Endodermal cell (in vitro differentiated cells): ENCODE measurements at regions not wholly inside any gene's neighbourhood (a gene's known extent, or its start where the extent isn't known, plus 50 kb on each side); places are given as distances from the start of the nearest gene placed in this dataset.

Experiments
- DNase-seq: peaks from one replicate; pipeline ENCODE4 v3.0.0-alpha.2; 2017
- H3K27ac ChIP-seq: 2 replicates; pipeline ENCODE4 v1.5.1; 2013; ENCODE audit warnings: mild to moderate bottlenecking, low read depth, low read length, moderate library complexity
- H3K27me3 ChIP-seq: 2 replicates; pipeline ENCODE4 v1.6.1; 2013; ENCODE audit warnings: mild to moderate bottlenecking, low read length, moderate library complexity; ENCODE audit not compliant: insufficient read depth, control insufficient read depth, poor library complexity, severe bottlenecking
- H3K36me3 ChIP-seq: 2 replicates; pipeline ENCODE4 v1.7.0; 2013; ENCODE audit warnings: mild to moderate bottlenecking, low read length, moderate library complexity; ENCODE audit not compliant: control insufficient read depth, insufficient read depth
- H3K4me1 ChIP-seq: one replicate; pipeline ENCODE4 v1.7.0; 2013; ENCODE audit warnings: low read length; ENCODE audit not compliant: control insufficient read depth, insufficient read depth
- H3K4me3 ChIP-seq: 2 replicates; pipeline ENCODE4 v1.5.1; 2013; ENCODE audit warnings: mild to moderate bottlenecking, low read length, moderate library complexity
- H3K9ac ChIP-seq: 2 replicates; pipeline ENCODE4 v1.6.1; 2013; ENCODE audit warnings: mild to moderate bottlenecking, low read length, moderate library complexity; ENCODE audit not compliant: poor library complexity, severe bottlenecking; ENCODE audit errors: extremely low read depth
- H3K9me3 ChIP-seq: 2 replicates; pipeline ENCODE4 v1.6.1; 2013; ENCODE audit warnings: mild to moderate bottlenecking, low read length, moderate library complexity; ENCODE audit not compliant: control insufficient read depth
- H3K27ac Mint-ChIP-seq: 2 replicates; pipeline ENCODE4 v1.8.0; 2020; ENCODE audit warnings: mixed read lengths
- H3K27me3 Mint-ChIP-seq: 2 replicates; pipeline ENCODE4 v1.8.0; 2021; ENCODE audit warnings: mild to moderate bottlenecking, mixed read lengths; ENCODE audit not compliant: insufficient read depth
- H3K36me3 Mint-ChIP-seq: 2 replicates; pipeline ENCODE4 v1.8.0; 2020; ENCODE audit warnings: low read depth, mixed read lengths
- H3K4me1 Mint-ChIP-seq: 2 replicates; pipeline ENCODE4 v1.8.0; 2020; ENCODE audit warnings: mixed read lengths
- H3K4me3 Mint-ChIP-seq: 2 replicates; pipeline ENCODE4 v1.8.0; 2020; ENCODE audit warnings: mild to moderate bottlenecking, moderate library complexity, mixed read lengths
- H3K9me3 Mint-ChIP-seq: 2 replicates; pipeline ENCODE4 v1.8.0; 2020; ENCODE audit warnings: mild to moderate bottlenecking, mixed read lengths
- CTCF ChIP-seq: fragments of 200-600 bp; sonication (generic); conservative IDR thresholded peaks from 2 replicates; pipeline ENCODE4 v1.5.0; 2021; ENCODE audit warnings: antibody characterized with exemption, mild to moderate bottlenecking
- WGBS, 2 experiments: methylation state at CpG; one replicate each; pipeline versions ENCODE4 v1.1.5 to v1.1.7; 2013; ENCODE audit warnings: missing lambda C conversion rate in 2 of 2, mixed read lengths in 1 of 2; ENCODE audit not compliant: insufficient coverage in 1 of 2, insufficient read length in 1 of 2; 5-methylcytosine and 5-hydroxymethylcytosine counted together

DNA sequence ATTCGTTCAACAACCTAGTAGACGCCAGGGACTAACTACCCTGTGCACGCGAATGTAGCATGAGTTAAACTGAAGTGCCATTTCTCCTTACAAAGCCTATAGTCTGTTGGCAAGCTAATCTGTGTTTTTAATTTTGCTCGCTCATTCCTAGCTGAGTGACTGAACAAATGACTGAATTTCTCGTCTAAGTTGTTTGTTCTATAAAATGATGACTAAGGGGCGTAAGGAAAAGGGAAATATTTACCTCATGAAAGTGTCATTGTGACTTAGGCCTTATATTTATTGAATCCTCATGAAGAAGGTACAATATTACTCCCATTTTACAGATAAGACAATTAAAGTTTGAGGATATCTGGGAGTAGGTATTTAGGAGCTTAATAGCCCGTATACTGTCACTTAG is 818.3 kb upstream of the ALCAM start:
- Histone ChIP-seq H3K4me3 (no peak overlapping the region), H3K4me1 (no peaks in the 10 kb centered on the region), H3K36me3 (no peaks in the 10 kb centered on the region), H3K27me3 (no peaks in the 10 kb centered on the region), H3K27ac (no peak overlapping the region), H3K9ac (no peak overlapping the region), H3K9me3 (no peaks in the 10 kb centered on the region)
- Mint-ChIP-seq H3K4me1 (peaks cover 32% of the 10 kb centered on the region), H3K9me3 (no peaks in the 10 kb centered on the region), H3K27me3 (no peaks in the 10 kb centered on the region), H3K27ac (no peak overlapping the region), H3K4me3 (no peak overlapping the region), H3K36me3 (no peaks in the 10 kb centered on the region)
- WGBS, 2 experiments: 83 to 88% methylated on average over 5 to 8 of the region's 8 CpGs
- no peak for DNase-seq
- no peak for TF ChIP-seq CTCF

GRCh38 chr3:104549099-104549714 is 817.5 kb upstream of the ALCAM start:
- no peaks in the 10 kb centered on the region for H3K36me3 ChIP-seq
- H3K9me3 Mint-ChIP-seq: no peaks in the 10 kb centered on the region
- no peaks in the 10 kb centered on the region for H3K27me3 Mint-ChIP-seq
- no peaks in the 10 kb centered on the region for H3K4me1 ChIP-seq
- no peaks in the 10 kb centered on the region for H3K36me3 Mint-ChIP-seq
- H3K27ac Mint-ChIP-seq: no peak overlapping the region
- peaks cover 32% of the 10 kb centered on the region for H3K4me1 Mint-ChIP-seq
- no peak overlapping the region for H3K9ac ChIP-seq
- H3K27me3 ChIP-seq: no peaks in the 10 kb centered on the region
- no peaks in the 10 kb centered on the region for H3K9me3 ChIP-seq
- TF ChIP-seq CTCF: no peak
- no peak overlapping the region for H3K27ac ChIP-seq
- no peak for DNase-seq
- H3K4me3 ChIP-seq: no peak overlapping the region
- 89 to 100% methylated on average over 2 to 4 of the region's 4 CpGs for WGBS, 2 experiments
- H3K4me3 Mint-ChIP-seq: no peak overlapping the region

DNA sequence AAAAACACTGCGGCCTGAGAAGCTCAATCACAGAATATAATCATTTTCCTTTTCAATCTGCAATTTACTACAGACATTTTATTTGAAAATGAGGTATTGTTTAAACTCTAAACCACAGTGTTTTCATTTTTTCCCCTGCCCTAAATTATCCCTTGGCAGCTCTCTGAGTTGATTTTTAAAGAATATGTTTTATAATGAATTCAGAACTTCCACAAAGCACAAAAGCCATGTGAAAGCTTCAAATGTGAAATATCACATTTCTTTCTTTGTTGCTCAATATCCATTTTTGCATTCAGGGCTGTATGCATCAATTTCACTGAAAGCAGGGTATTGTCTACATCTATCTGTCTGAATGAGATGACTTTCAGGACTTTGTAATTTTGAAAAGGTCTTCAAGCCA is 813.6 kb upstream of the ALCAM start:
- no peaks in the 10 kb centered on the region for H3K27me3 Mint-ChIP-seq
- H3K36me3 Mint-ChIP-seq: no peaks in the 10 kb centered on the region
- no peak overlapping the region for H3K4me3 Mint-ChIP-seq
- Histone ChIP-seq H3K27ac (no peak overlapping the region), H3K9ac (no peak overlapping the region), H3K9me3 (no peaks in the 10 kb centered on the region), H3K36me3 (no peaks in the 10 kb centered on the region), H3K4me3 (no peak overlapping the region), H3K4me1 (no peaks in the 10 kb centered on the region), H3K27me3 (no peaks in the 10 kb centered on the region)
- no peak for TF ChIP-seq CTCF
- no peak overlapping the region for H3K27ac Mint-ChIP-seq
- DNase-seq: no peak
- peaks cover 5% of the 10 kb centered on the region for H3K4me1 Mint-ChIP-seq
- no peaks in the 10 kb centered on the region for H3K9me3 Mint-ChIP-seq
- 100% methylated on average over 1 of the region's 1 CpG; no CpG with 5 or more reads in 1 of the 2 experiments for WGBS, 2 experiments
